ENCODE measurements at regions not wholly inside any gene's neighbourhood (a gene's known extent, or its start where the extent isn't known, plus 50 kb on each side); places are given as distances from the start of the nearest gene placed in this dataset.

- Mint-ChIP-seq H3K4me1 (no peaks in the 10 kb centered on the region), H3K9me3 (peaks cover 3 to 9% (median 8%) of the 10 kb centered on the region in 5 donors), H3K27ac (no peak overlapping the region), H3K36me3 (no peaks in the 10 kb centered on the region), H3K27me3 (peaks cover 13 to 14% of the 10 kb centered on the region in 2 donors), H3K4me3 (no peak overlapping the region)
- Histone ChIP-seq H3K9me3 (ENCODE audit: low read length) (no peaks in the 10 kb centered on the region), H3K27me3 (ENCODE audit: insufficient read depth, low read length, poor library complexity, severe bottlenecking) (no peaks in the 10 kb centered on the region), H3K27ac (ENCODE audit: low read depth, low read length) (no peak overlapping the region), H3K4me3 (ENCODE audit: low read length) (no peak overlapping the region), H3K36me3 (ENCODE audit: insufficient read depth, low read length) (no peaks in the 10 kb centered on the region), H3K4me1 (ENCODE audit: insufficient read depth, low read length) (no peaks in the 10 kb centered on the region)
- POLR2A ChIA-PET = no interaction called here
- no peak for DNase-seq
- CTCF ChIA-PET = no interaction called here
These were observed 103.9 kb upstream of the C1orf174 start for GRCh38 chr1:4003846-4004505.

GRCh38 chr1:4004635-4005430 lies 104.8 kb upstream of the C1orf174 start:
- peaks cover 3 to 9% (median 8%) of the 10 kb centered on the region in 5 donors for H3K9me3 Mint-ChIP-seq
- ChIA-PET CTCF (no interaction called here), POLR2A (no interaction called here)
- H3K27ac Mint-ChIP-seq = no peak overlapping the region
- peaks cover 11 to 13% of the 10 kb centered on the region in 2 donors for H3K27me3 Mint-ChIP-seq
- H3K36me3 ChIP-seq (ENCODE audit: insufficient read depth, low read length) = no peaks in the 10 kb centered on the region
- no peak for DNase-seq
- no peaks in the 10 kb centered on the region for H3K4me1 Mint-ChIP-seq
- H3K4me1 ChIP-seq (ENCODE audit: insufficient read depth, low read length) = no peaks in the 10 kb centered on the region
- H3K27ac ChIP-seq (ENCODE audit: low read depth, low read length) = no peak overlapping the region
- H3K36me3 Mint-ChIP-seq = no peaks in the 10 kb centered on the region
- H3K4me3 ChIP-seq (ENCODE audit: low read length) = no peak overlapping the region
- no peak overlapping the region for H3K4me3 Mint-ChIP-seq
- no peaks in the 10 kb centered on the region for H3K9me3 ChIP-seq (ENCODE audit: low read length)
- no peaks in the 10 kb centered on the region for H3K27me3 ChIP-seq (ENCODE audit: insufficient read depth, low read length, poor library complexity, severe bottlenecking)

- H3K27me3 ChIP-seq (ENCODE audit: insufficient read depth, low read length, poor library complexity, severe bottlenecking) = no peaks in the 10 kb centered on the region
- no peak overlapping the region for H3K27ac ChIP-seq (ENCODE audit: low read depth, low read length)
- H3K4me3 ChIP-seq (ENCODE audit: low read length) = no peak overlapping the region
- DNase-seq = no peak
- H3K4me1 ChIP-seq (ENCODE audit: insufficient read depth, low read length) = no peaks in the 10 kb centered on the region
- no peaks in the 10 kb centered on the region for H3K9me3 ChIP-seq (ENCODE audit: low read length)
- peaks cover 3 to 9% (median 8%) of the 10 kb centered on the region in 5 donors for H3K9me3 Mint-ChIP-seq
- no peaks in the 10 kb centered on the region for H3K4me1 Mint-ChIP-seq
- no peak overlapping the region for H3K27ac Mint-ChIP-seq
- no peak overlapping the region for H3K4me3 Mint-ChIP-seq
- ChIA-PET CTCF (no interaction called here), POLR2A (no interaction called here)
- H3K36me3 ChIP-seq (ENCODE audit: insufficient read depth, low read length) = no peaks in the 10 kb centered on the region
- H3K27me3 Mint-ChIP-seq = peaks cover 11 to 13% of the 10 kb centered on the region in 2 donors
- H3K36me3 Mint-ChIP-seq = no peaks in the 10 kb centered on the region
These were observed 105.4 kb upstream of the C1orf174 start for GRCh38 chr1:4005431-4005830.

GRCh38 chr1:4006676-4007374 lies 106.8 kb upstream of the C1orf174 start:
- H3K4me3 Mint-ChIP-seq = no peak overlapping the region
- Histone ChIP-seq H3K27ac (ENCODE audit: low read depth, low read length) (no peak overlapping the region), H3K36me3 (ENCODE audit: insufficient read depth, low read length) (no peaks in the 10 kb centered on the region), H3K4me1 (ENCODE audit: insufficient read depth, low read length) (no peaks in the 10 kb centered on the region), H3K27me3 (ENCODE audit: insufficient read depth, low read length, poor library complexity, severe bottlenecking) (no peaks in the 10 kb centered on the region), H3K4me3 (ENCODE audit: low read length) (no peak overlapping the region), H3K9me3 (ENCODE audit: low read length) (no peaks in the 10 kb centered on the region)
- peaks cover 3 to 9% (median 8%) of the 10 kb centered on the region in 5 donors for H3K9me3 Mint-ChIP-seq
- DNase-seq = no peak
- ChIA-PET POLR2A (no interaction called here), CTCF (no interaction called here)
- H3K27ac Mint-ChIP-seq = peak overlapping the region in 1 of 8 donors; percentile 91
- peaks cover 7 to 12% of the 10 kb centered on the region in 2 donors for H3K27me3 Mint-ChIP-seq
- H3K4me1 Mint-ChIP-seq = no peaks in the 10 kb centered on the region
- H3K36me3 Mint-ChIP-seq = no peaks in the 10 kb centered on the region

GRCh38 chr1:4010284-4010683 lies 110.2 kb upstream of the C1orf174 start:
- Mint-ChIP-seq H3K27ac (no peak overlapping the region), H3K36me3 (no peaks in the 10 kb centered on the region), H3K4me1 (no peaks in the 10 kb centered on the region), H3K4me3 (no peak overlapping the region), H3K27me3 (peaks cover 4 to 20% of the 10 kb centered on the region in 2 donors), H3K9me3 (peaks cover 3 to 9% (median 7%) of the 10 kb centered on the region in 5 donors)
- POLR2A ChIA-PET = no interaction called here
- no peak for DNase-seq
- no peaks in the 10 kb centered on the region for H3K4me1 ChIP-seq (ENCODE audit: insufficient read depth, low read length)
- H3K9me3 ChIP-seq (ENCODE audit: low read length) = no peaks in the 10 kb centered on the region
- H3K27me3 ChIP-seq (ENCODE audit: insufficient read depth, low read length, poor library complexity, severe bottlenecking) = no peaks in the 10 kb centered on the region
- H3K4me3 ChIP-seq (ENCODE audit: low read length) = no peak overlapping the region
- H3K27ac ChIP-seq (ENCODE audit: low read depth, low read length) = no peak overlapping the region
- CTCF ChIA-PET = no interaction called here
- no peaks in the 10 kb centered on the region for H3K36me3 ChIP-seq (ENCODE audit: insufficient read depth, low read length)

GRCh38 chr1:4010814-4011605 lies 110.9 kb upstream of the C1orf174 start:
- CTCF ChIA-PET = no interaction called here
- peaks cover 0 to 3% (median 2%) of the 10 kb centered on the region in 3 donors for H3K4me1 Mint-ChIP-seq
- no peaks in the 10 kb centered on the region for H3K4me1 ChIP-seq (ENCODE audit: insufficient read depth, low read length)
- no peaks in the 10 kb centered on the region for H3K36me3 Mint-ChIP-seq
- H3K4me3 Mint-ChIP-seq = no peak overlapping the region
- H3K9me3 Mint-ChIP-seq = peaks cover 3 to 9% (median 6%) of the 10 kb centered on the region in 5 donors
- no peak overlapping the region for H3K27ac ChIP-seq (ENCODE audit: low read depth, low read length)
- H3K27ac Mint-ChIP-seq = no peak overlapping the region
- no peaks in the 10 kb centered on the region for H3K9me3 ChIP-seq (ENCODE audit: low read length)
- H3K27me3 ChIP-seq (ENCODE audit: insufficient read depth, low read length, poor library complexity, severe bottlenecking) = no peaks in the 10 kb centered on the region
- DNase-seq = no peak
- H3K27me3 Mint-ChIP-seq = peaks cover 4 to 20% of the 10 kb centered on the region in 2 donors
- POLR2A ChIA-PET = no interaction called here
- no peak overlapping the region for H3K4me3 ChIP-seq (ENCODE audit: low read length)
- H3K36me3 ChIP-seq (ENCODE audit: insufficient read depth, low read length) = no peaks in the 10 kb centered on the region

- H3K27me3 Mint-ChIP-seq = peaks cover 0 to 15% of the 10 kb centered on the region in 2 donors
- ChIA-PET CTCF (no interaction called here), POLR2A (no interaction called here)
- Histone ChIP-seq H3K9me3 (ENCODE audit: low read length) (no peaks in the 10 kb centered on the region), H3K4me1 (ENCODE audit: insufficient read depth, low read length) (no peaks in the 10 kb centered on the region), H3K27me3 (ENCODE audit: insufficient read depth, low read length, poor library complexity, severe bottlenecking) (no peaks in the 10 kb centered on the region), H3K36me3 (ENCODE audit: insufficient read depth, low read length) (no peaks in the 10 kb centered on the region), H3K4me3 (ENCODE audit: low read length) (no peak overlapping the region), H3K27ac (ENCODE audit: low read depth, low read length) (no peak overlapping the region)
- DNase-seq = no peak
- H3K4me3 Mint-ChIP-seq = no peak overlapping the region
- H3K9me3 Mint-ChIP-seq = peaks cover 0 to 1% (median 0%) of the 10 kb centered on the region in 5 donors
- H3K27ac Mint-ChIP-seq = peak overlapping the region in 1 of 8 donors; percentile 58
- peaks cover 0 to 15% (median 9%) of the 10 kb centered on the region in 3 donors for H3K4me1 Mint-ChIP-seq
- no peaks in the 10 kb centered on the region for H3K36me3 Mint-ChIP-seq
These were observed 116.5 kb upstream of the C1orf174 start for GRCh38 chr1:4016351-4017130.

Measured in CD8-positive, alpha-beta memory T cell (primary cell).